Fibroblast of skin of abdomen (primary cell): ENCODE measurements at regions not wholly inside any gene's neighbourhood (a gene's known extent, or its start where the extent isn't known, plus 50 kb on each side); places are given as distances from the start of the nearest gene placed in this dataset.
A peak's percentile ranks its signal among the peaks of the same experiment; 100 is the strongest.
"Not testable (repeated sequence)": the region's sequence is repeated elsewhere in the genome, so short reads cannot be mapped to it uniquely, and the experiment has no call there.

Source experiments
- DNase-seq: peaks from one replicate; pipeline ENCODE4 v3.0.0-alpha.2; 2013

- DNase-seq = no peak
These were observed 51.9 kb upstream of the PTPRJ start for GRCh38 chr11:47928426-47928825.

GRCh38 chr11:47924184-47924691 lies 56.1 kb upstream of the PTPRJ start:
- peak; percentile 56 for DNase-seq

GRCh38 chr11:47923667-47924066 lies 56.7 kb upstream of the PTPRJ start:
- DNase-seq = no peak

GRCh38 chr11:47921080-47921555 lies 59.2 kb upstream of the PTPRJ start:
- not testable (repeated sequence) for DNase-seq

GRCh38 chr11:47918882-47919495 lies 61.4 kb upstream of the PTPRJ start:
- DNase-seq = peak; percentile 24

- DNase-seq = no peak
These were observed 62.0 kb upstream of the PTPRJ start for GRCh38 chr11:47918370-47918690.

- DNase-seq = peak; percentile 66
These were observed 62.6 kb upstream of the PTPRJ start for GRCh38 chr11:47917599-47918369.

GRCh38 chr11:47916361-47916841 lies 64.0 kb upstream of the PTPRJ start:
- no peak for DNase-seq

- DNase-seq = no peak
These were observed 64.6 kb upstream of the PTPRJ start for GRCh38 chr11:47915783-47916182.

- DNase-seq = no peak
These were observed 65.0 kb upstream of the PTPRJ start for GRCh38 chr11:47915374-47915773.

- no peak for DNase-seq
These were observed 65.6 kb upstream of the PTPRJ start for GRCh38 chr11:47914743-47915142.

- DNase-seq = no peak
These were observed 65.5 kb upstream of the NUP160 start for GRCh38 chr11:47913529-47914244.

GRCh38 chr11:47912843-47913437 lies 64.8 kb upstream of the NUP160 start:
- no peak for DNase-seq

GRCh38 chr11:47911149-47911548 lies 63.0 kb upstream of the NUP160 start:
- DNase-seq = no peak

- no peak for DNase-seq
These were observed 60.0 kb upstream of the NUP160 start for GRCh38 chr11:47908198-47908597.

- DNase-seq = peak; percentile 42
These were observed 59.3 kb upstream of the NUP160 start for GRCh38 chr11:47907499-47907898.

GRCh38 chr11:47906066-47906465 lies 57.9 kb upstream of the NUP160 start:
- no peak for DNase-seq

GRCh38 chr11:47905358-47906059 lies 57.4 kb upstream of the NUP160 start:
- peak; percentile 52 for DNase-seq

GRCh38 chr11:47904808-47905207 lies 56.7 kb upstream of the NUP160 start:
- no peak for DNase-seq

- no peak for DNase-seq
These were observed 55.9 kb upstream of the NUP160 start for GRCh38 chr11:47904048-47904447.

GRCh38 chr11:47899801-47900200 lies 51.7 kb upstream of the NUP160 start:
- DNase-seq = no peak
